OCI-LY7 (cell line): ENCODE measurements at regions not wholly inside any gene's neighbourhood (a gene's known extent, or its start where the extent isn't known, plus 50 kb on each side); places are given as distances from the start of the nearest gene placed in this dataset.

Experiments
- BruUV-seq: library from RNA; stranded (reverse); fragments of 400-500 nt; replicated peaks from 2 replicates; lab custom pipeline; 2021; lab: Mats Ljungman, UMichigan
- CTCF ChIA-PET: fragments of 300-600 bp; sonication (Branson Sonifier 250); formaldehyde crosslinking; loops from one replicate; lab custom pipeline; 2022; ENCODE audit warnings: antibody characterized with exemption; ENCODE audit not compliant: unreplicated experiment; lab: Charles Lee
- POLR2A ChIA-PET: fragments of 300-600 bp; sonication (Branson Sonifier 250); formaldehyde crosslinking; loops from one replicate; lab custom pipeline; 2022; ENCODE audit warnings: antibody characterized with exemption; lab: Charles Lee
- DNase-seq: peaks from one replicate; pipeline ENCODE4 v3.0.0-alpha.2; 2015; ENCODE audit warnings: low spot score
- H2AFZ ChIP-seq: fragments of 200-600 bp; sonication (generic), shearing (Covaris generic); 2 replicates; pipeline ENCODE4 v1.6.1; 2014; ENCODE audit warnings: mild to moderate bottlenecking, antibody characterized with exemption, low read length, moderate library complexity
- H3K27ac ChIP-seq: fragments of 200-600 bp; sonication (generic); 2 replicates; pipeline ENCODE4 v1.5.1; 2014; ENCODE audit warnings: mixed run types, low read depth, mild to moderate bottlenecking, moderate library complexity, low read length, inconsistent platforms; ENCODE audit not compliant: poor library complexity, severe bottlenecking
- H3K36me3 ChIP-seq: fragments of 200-600 bp; sonication (generic); 2 replicates; pipeline ENCODE4 v1.6.1; 2014; ENCODE audit warnings: mild to moderate bottlenecking, antibody characterized with exemption, low read length, moderate library complexity, mixed read lengths; ENCODE audit not compliant: insufficient read depth
- H3K4me1 ChIP-seq: fragments of 200-600 bp; sonication (generic); 2 replicates; pipeline ENCODE4 v1.5.1; 2014; ENCODE audit warnings: mild to moderate bottlenecking, low read length; ENCODE audit not compliant: insufficient read depth, poor library complexity, severe bottlenecking
- H3K4me2 ChIP-seq: fragments of 200-600 bp; sonication (generic); 2 replicates; pipeline ENCODE4 v1.6.1; 2014; ENCODE audit warnings: mild to moderate bottlenecking, low read length
- H3K4me3 ChIP-seq: fragments of 200-600 bp; sonication (generic); 2 replicates; pipeline ENCODE4 v1.5.1; 2014; ENCODE audit warnings: mild to moderate bottlenecking, low read depth, low read length; ENCODE audit not compliant: poor library complexity, severe bottlenecking
- H3K79me2 ChIP-seq: fragments of 200-600 bp; sonication (generic); 2 replicates; pipeline ENCODE4 v1.6.1; 2016; ENCODE audit warnings: low read depth, mild to moderate bottlenecking, low read length, moderate library complexity, mixed read lengths; ENCODE audit not compliant: insufficient read depth
- H3K9me2 ChIP-seq: fragments of 200-600 bp; sonication (generic); 2 replicates; pipeline ENCODE4 v1.6.1; 2016; ENCODE audit warnings: mild to moderate bottlenecking, low read length, mixed read lengths; ENCODE audit not compliant: insufficient read depth
- H3K9me3 ChIP-seq: fragments of 200-600 bp; sonication (generic); 2 replicates; pipeline ENCODE4 v1.6.1; 2014; ENCODE audit warnings: mild to moderate bottlenecking, mixed run types, low read length, mixed read lengths
- H4K20me1 ChIP-seq: fragments of 200-600 bp; sonication (generic); 2 replicates; pipeline ENCODE4 v1.6.1; 2014; ENCODE audit warnings: mild to moderate bottlenecking, antibody characterized with exemption, low read length, moderate library complexity, mixed read lengths; ENCODE audit not compliant: insufficient read depth
- EZH2phosphoT487 ChIP-seq: fragments of 200-600 bp; sonication (generic); IDR thresholded peaks from 2 replicates; pipeline ENCODE4 v1.6.1; 2018; ENCODE audit warnings: low read depth, borderline replicate concordance, mild to moderate bottlenecking, mixed run types, antibody characterized with exemption, low read length, moderate library complexity, mixed read lengths
- intact Hi-C: fragments of 100-400 bp; cut with micrococcal nuclease; formaldehyde crosslinking; loops from one replicate; pipeline ENCODE4 v1.10.0; 2022; ENCODE audit not compliant: unreplicated experiment
- TF ChIP-seq, protein P1 (sequence below): fragments of 200-600 bp; sonication (generic); conservative IDR thresholded peaks from 2 replicates; pipeline ENCODE4 v1.5.1; 2014; ENCODE audit warnings: mild to moderate bottlenecking, antibody characterized with exemption, low read length, moderate library complexity, mixed read lengths

DNA sequence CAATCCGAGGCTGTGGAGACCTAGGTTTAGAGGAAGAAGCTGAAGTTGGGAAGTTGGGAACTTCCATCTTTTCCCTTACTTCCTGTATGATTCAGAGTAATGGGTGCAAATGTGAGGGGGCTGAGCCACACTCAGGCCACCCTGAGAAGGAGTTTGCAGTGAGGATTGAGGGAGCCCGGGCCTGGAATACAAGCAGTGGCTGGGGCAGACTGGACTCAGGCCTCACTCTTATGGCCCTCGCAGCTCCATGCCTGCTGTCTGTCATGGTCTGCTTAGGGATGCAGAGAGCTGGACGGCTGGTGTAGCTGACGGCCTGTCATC is 73.7 kb upstream of the RAB4A start:
- ChIA-PET POLR2A (no interaction called here), CTCF (no interaction called here)
- intact Hi-C loops, result no loop called here
- TF ChIP-seq, protein P1, sequence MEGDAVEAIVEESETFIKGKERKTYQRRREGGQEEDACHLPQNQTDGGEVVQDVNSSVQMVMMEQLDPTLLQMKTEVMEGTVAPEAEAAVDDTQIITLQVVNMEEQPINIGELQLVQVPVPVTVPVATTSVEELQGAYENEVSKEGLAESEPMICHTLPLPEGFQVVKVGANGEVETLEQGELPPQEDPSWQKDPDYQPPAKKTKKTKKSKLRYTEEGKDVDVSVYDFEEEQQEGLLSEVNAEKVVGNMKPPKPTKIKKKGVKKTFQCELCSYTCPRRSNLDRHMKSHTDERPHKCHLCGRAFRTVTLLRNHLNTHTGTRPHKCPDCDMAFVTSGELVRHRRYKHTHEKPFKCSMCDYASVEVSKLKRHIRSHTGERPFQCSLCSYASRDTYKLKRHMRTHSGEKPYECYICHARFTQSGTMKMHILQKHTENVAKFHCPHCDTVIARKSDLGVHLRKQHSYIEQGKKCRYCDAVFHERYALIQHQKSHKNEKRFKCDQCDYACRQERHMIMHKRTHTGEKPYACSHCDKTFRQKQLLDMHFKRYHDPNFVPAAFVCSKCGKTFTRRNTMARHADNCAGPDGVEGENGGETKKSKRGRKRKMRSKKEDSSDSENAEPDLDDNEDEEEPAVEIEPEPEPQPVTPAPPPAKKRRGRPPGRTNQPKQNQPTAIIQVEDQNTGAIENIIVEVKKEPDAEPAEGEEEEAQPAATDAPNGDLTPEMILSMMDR, result no peak
- Histone ChIP-seq H3K79me2 (no peaks in the 10 kb centered on the region), H3K4me3 (no peak overlapping the region), H3K9me2 (no peaks in the 10 kb centered on the region), H3K4me1 (no peaks in the 10 kb centered on the region), H3K36me3 (no peaks in the 10 kb centered on the region), H4K20me1 (no peaks in the 10 kb centered on the region), H3K4me2 (no peak overlapping the region), H2AFZ (no peak overlapping the region), H3K9me3 (no peaks in the 10 kb centered on the region), H3K27ac (no peak overlapping the region)
- no TSS peak for BruUV-seq
- DNase-seq, result no peak

DNA sequence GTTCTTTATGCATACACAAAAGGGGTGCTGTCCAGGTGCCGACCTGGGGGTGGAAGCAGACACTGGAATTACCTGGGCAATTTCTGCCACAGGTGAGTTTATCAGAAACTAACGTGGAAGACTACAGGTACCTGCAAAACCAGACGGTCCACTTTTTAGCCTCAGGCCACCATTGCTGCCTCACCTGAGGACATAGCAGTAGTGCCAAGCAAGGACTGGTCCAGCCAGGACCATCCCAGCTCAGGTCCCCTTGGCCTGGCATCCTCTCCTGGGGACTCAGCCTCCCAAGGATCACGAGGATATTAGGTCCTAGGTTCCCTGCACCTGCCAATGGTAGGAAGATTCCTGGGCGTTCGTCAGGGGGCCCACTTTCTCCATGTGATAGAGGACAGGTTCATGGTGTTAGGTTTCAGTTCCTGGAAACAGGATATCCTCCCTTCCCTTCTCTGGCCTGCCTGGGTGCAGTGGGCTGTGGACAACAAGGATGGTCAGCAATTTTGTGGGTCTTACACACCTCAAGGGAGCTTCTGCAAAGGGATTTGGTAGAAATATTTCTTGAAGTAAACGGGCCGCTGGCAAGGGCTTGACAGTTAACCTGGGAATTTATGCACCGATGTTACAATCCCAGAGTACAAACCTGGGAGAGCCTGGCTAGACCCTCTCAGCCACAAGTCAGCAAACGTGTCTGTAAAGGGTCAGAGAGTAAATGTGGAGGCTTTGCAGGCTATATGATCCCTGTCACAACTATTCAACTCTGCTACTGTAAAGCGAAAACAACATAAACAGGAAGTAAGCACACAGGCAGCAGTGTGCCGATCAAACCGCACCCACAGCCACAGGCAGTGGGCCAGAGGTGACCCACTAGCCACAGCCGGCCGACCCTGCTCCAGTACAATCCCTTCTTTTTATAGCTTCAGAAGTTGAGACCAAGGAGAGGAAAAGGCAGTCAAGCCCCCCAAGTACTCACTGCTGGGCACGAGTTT is 71.4 kb upstream of the RAB4A start:
- no peak overlapping the region for H3K27ac ChIP-seq
- no peak overlapping the region for H3K4me2 ChIP-seq
- no peaks in the 10 kb centered on the region for H3K9me2 ChIP-seq
- no peaks in the 10 kb centered on the region for H4K20me1 ChIP-seq
- H3K79me2 ChIP-seq, result no peaks in the 10 kb centered on the region
- TF ChIP-seq EZH2phosphoT487, result no peak
- TF ChIP-seq, protein P1, result no peak
- H3K4me1 ChIP-seq, result no peaks in the 10 kb centered on the region
- no TSS peak for BruUV-seq
- POLR2A ChIA-PET, result interaction anchor here (0.5 to 0.6 kb wide), 2 partner anchors 39 to 278 kb away, joined by 3 to 6 read pairs; no protein-coding TSS in a partner anchor
- H3K4me3 ChIP-seq, result no peak overlapping the region
- no peaks in the 10 kb centered on the region for H3K36me3 ChIP-seq
- intact Hi-C loops, result no loop called here
- DNase-seq, result no peak
- CTCF ChIA-PET, result no interaction called here
- no peaks in the 10 kb centered on the region for H3K9me3 ChIP-seq
- 0 out of 2 replicates have a peak overlapping the region, but pooled peaks have one; percentile 53 for H2AFZ ChIP-seq
